Neural progenitor cell (in vitro differentiated cells): ENCODE measurements at regions not wholly inside any gene's neighbourhood (a gene's known extent, or its start where the extent isn't known, plus 50 kb on each side); places are given as distances from the start of the nearest gene placed in this dataset.

ENCODE experiments used
- DNase-seq: peaks from one replicate; pipeline ENCODE4 v3.0.0-alpha.2; 2016; ENCODE audit warnings: low spot score
- H2AFZ ChIP-seq: fragments of 200-600 bp; sonication (generic); replicated peaks from 2 replicates; pipeline ENCODE4 v1.6.1; 2016; ENCODE audit warnings: antibody characterized with exemption
- H3F3A ChIP-seq: fragments of 200-600 bp; sonication (generic); 2 replicates; pipeline ENCODE4 v1.6.1; 2016; ENCODE audit warnings: antibody characterized with exemption, low read depth
- H3K27ac ChIP-seq: fragments of 200-600 bp; sonication (generic); 2 replicates; pipeline ENCODE4 v1.5.1; 2016; ENCODE audit warnings: mild to moderate bottlenecking
- H3K27me3 ChIP-seq: fragments of 200-600 bp; sonication (generic); 2 replicates; pipeline ENCODE4 v1.6.1; 2016; ENCODE audit warnings: mild to moderate bottlenecking, moderate library complexity
- H3K36me3 ChIP-seq: fragments of 200-600 bp; sonication (generic); 2 replicates; pipeline ENCODE4 v1.5.1; 2016
- H3K4me1 ChIP-seq: fragments of 200-600 bp; sonication (generic); 2 replicates; pipeline ENCODE4 v1.6.1; 2016; ENCODE audit warnings: mixed run types
- H3K4me2 ChIP-seq: fragments of 200-600 bp; sonication (generic); 2 replicates; pipeline ENCODE4 v1.6.1; 2016
- H3K4me3 ChIP-seq: fragments of 200-600 bp; sonication (generic); 2 replicates; pipeline ENCODE4 v1.5.1; 2016
- H3K79me2 ChIP-seq: fragments of 200-600 bp; sonication (generic); 2 replicates; pipeline ENCODE4 v1.6.1; 2016; ENCODE audit warnings: low read depth
- H3K9ac ChIP-seq: fragments of 200-600 bp; sonication (generic); 2 replicates; pipeline ENCODE4 v1.6.1; 2016
- H3K9me3 ChIP-seq: fragments of 200-600 bp; sonication (generic); 2 replicates; pipeline ENCODE4 v1.5.1; 2016; ENCODE audit warnings: low read depth
- H4K20me1 ChIP-seq: fragments of 200-600 bp; sonication (generic); 2 replicates; pipeline ENCODE4 v1.6.1; 2016; ENCODE audit warnings: low read depth
- H3K27ac Mint-ChIP-seq: 3 replicates; pipeline ENCODE4 v1.8.0; 2021; ENCODE audit warnings: mixed read lengths
- H3K27me3 Mint-ChIP-seq: 2 replicates; pipeline ENCODE4 v1.8.0; 2022; ENCODE audit warnings: low read depth, mild to moderate bottlenecking, inconsistent platforms, moderate library complexity, mixed read lengths; ENCODE audit not compliant: insufficient read depth
- H3K36me3 Mint-ChIP-seq: 3 replicates; pipeline ENCODE4 v1.8.0; 2021; ENCODE audit warnings: mixed read lengths
- H3K4me1 Mint-ChIP-seq: 3 replicates; pipeline ENCODE4 v1.8.0; 2021; ENCODE audit warnings: mixed read lengths
- H3K4me3 Mint-ChIP-seq: 3 replicates; pipeline ENCODE4 v1.8.0; 2021; ENCODE audit warnings: mild to moderate bottlenecking, moderate library complexity, mixed read lengths
- H3K9me3 Mint-ChIP-seq: 3 replicates; pipeline ENCODE4 v1.8.0; 2020; ENCODE audit warnings: mixed read lengths
- CTCF ChIP-seq: fragments of 200-600 bp; sonication (generic); IDR thresholded peaks from 2 replicates; pipeline ENCODE4 v1.5.1; 2017; ENCODE audit warnings: antibody characterized with exemption, mild to moderate bottlenecking
- EZH2 ChIP-seq: fragments of 200-600 bp; sonication (generic); IDR thresholded peaks from 2 replicates; pipeline ENCODE4 v1.6.1; 2017; ENCODE audit warnings: antibody characterized with exemption, mild to moderate bottlenecking, moderate library complexity
- EZH2phosphoT487 ChIP-seq: fragments of 200-600 bp; sonication (generic); IDR thresholded peaks from 2 replicates; pipeline ENCODE4 v1.6.1; 2017; ENCODE audit warnings: antibody characterized with exemption

GRCh38 chr4:57658673-57659072 lies 548.5 kb upstream of the IGFBP7 start:
- Histone ChIP-seq H3F3A (no peaks in the 10 kb centered on the region), H4K20me1 (no peaks in the 10 kb centered on the region), H3K79me2 (no peaks in the 10 kb centered on the region), H3K4me2 (no peak overlapping the region), H3K27ac (no peak overlapping the region), H3K9me3 (no peaks in the 10 kb centered on the region), H3K36me3 (no peaks in the 10 kb centered on the region), H3K4me3 (no peak overlapping the region), H3K27me3 (no peaks in the 10 kb centered on the region), H3K9ac (no peak overlapping the region), H2AFZ (no peak overlapping the region), H3K4me1 (no peaks in the 10 kb centered on the region)
- no peak overlapping the region for H3K27ac Mint-ChIP-seq
- H3K4me3 Mint-ChIP-seq, result no peak overlapping the region
- H3K27me3 Mint-ChIP-seq, result no peaks in the 10 kb centered on the region
- H3K4me1 Mint-ChIP-seq, result no peaks in the 10 kb centered on the region
- H3K36me3 Mint-ChIP-seq, result no peaks in the 10 kb centered on the region
- no peaks in the 10 kb centered on the region for H3K9me3 Mint-ChIP-seq
- TF ChIP-seq CTCF, result no peak
- no peak for DNase-seq

DNA sequence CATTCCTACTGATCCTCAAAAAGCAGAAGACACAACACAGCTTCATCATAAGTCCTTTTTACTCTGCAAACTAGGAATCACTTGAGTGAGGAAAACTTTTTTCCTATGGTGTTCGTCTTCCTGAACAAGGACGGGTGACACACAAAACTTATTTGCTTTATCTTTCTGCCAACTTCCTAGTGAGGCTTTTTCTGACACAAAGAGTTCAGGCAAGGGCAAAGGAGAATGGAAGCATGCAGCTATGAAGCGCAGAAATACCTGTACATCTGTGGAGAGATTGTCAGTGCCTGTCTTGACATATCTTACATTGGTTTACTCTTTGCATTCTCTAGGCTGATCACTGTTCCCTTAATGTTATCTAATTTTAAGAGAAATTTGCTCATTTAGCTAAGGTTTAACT lies 548.0 kb upstream of the IGFBP7 start:
- no peaks in the 10 kb centered on the region for H3K4me1 Mint-ChIP-seq
- Histone ChIP-seq H3K4me3 (no peak overlapping the region), H3K79me2 (no peaks in the 10 kb centered on the region), H4K20me1 (no peaks in the 10 kb centered on the region), H3K4me1 (no peaks in the 10 kb centered on the region), H3K9me3 (no peaks in the 10 kb centered on the region), H2AFZ (no peak overlapping the region), H3K4me2 (no peak overlapping the region), H3K9ac (no peak overlapping the region), H3K27ac (no peak overlapping the region), H3K36me3 (no peaks in the 10 kb centered on the region), H3K27me3 (no peaks in the 10 kb centered on the region), H3F3A (no peaks in the 10 kb centered on the region)
- no peaks in the 10 kb centered on the region for H3K36me3 Mint-ChIP-seq
- H3K27ac Mint-ChIP-seq, result no peak overlapping the region
- H3K4me3 Mint-ChIP-seq, result no peak overlapping the region
- no peaks in the 10 kb centered on the region for H3K9me3 Mint-ChIP-seq
- TF ChIP-seq EZH2phosphoT487 (no peak), EZH2 (no peak), CTCF (no peak)
- no peaks in the 10 kb centered on the region for H3K27me3 Mint-ChIP-seq
- DNase-seq, result no peak

GRCh38 chr4:57655342-57655741 lies 545.2 kb upstream of the IGFBP7 start:
- Mint-ChIP-seq H3K36me3 (no peaks in the 10 kb centered on the region), H3K4me1 (peaks cover 4% of the 10 kb centered on the region), H3K4me3 (no peak overlapping the region), H3K27ac (no peak overlapping the region), H3K27me3 (no peaks in the 10 kb centered on the region), H3K9me3 (peaks cover 5% of the 10 kb centered on the region)
- Histone ChIP-seq H3K4me1 (peaks cover 10% of the 10 kb centered on the region), H2AFZ (no peak overlapping the region), H3K79me2 (no peaks in the 10 kb centered on the region), H3K27me3 (no peaks in the 10 kb centered on the region), H3K9ac (no peak overlapping the region), H3K36me3 (no peaks in the 10 kb centered on the region), H3K4me3 (no peak overlapping the region), H3K4me2 (no peak overlapping the region), H4K20me1 (no peaks in the 10 kb centered on the region), H3K27ac (no peak overlapping the region), H3K9me3 (no peaks in the 10 kb centered on the region), H3F3A (no peaks in the 10 kb centered on the region)
- DNase-seq, result no peak
- TF ChIP-seq CTCF (no peak), EZH2 (no peak), EZH2phosphoT487 (no peak)

DNA sequence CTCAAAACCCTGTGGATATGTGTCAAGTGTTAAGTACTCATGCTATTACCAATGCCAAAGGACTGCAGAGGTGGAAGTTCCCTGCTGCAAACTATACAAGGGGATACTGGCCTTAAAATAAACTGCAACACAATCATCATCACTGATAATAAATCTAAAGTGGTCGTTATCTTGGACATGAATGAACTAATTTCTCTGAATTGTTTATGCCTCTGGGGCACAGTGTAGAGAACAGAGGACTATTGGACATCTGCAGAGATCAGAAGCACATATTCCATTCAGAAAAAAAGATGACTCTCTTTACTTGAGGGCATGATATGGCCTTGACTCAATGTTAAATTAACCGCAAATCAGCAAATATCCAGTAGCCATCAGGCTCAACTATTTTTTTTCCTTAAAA lies 542.6 kb upstream of the IGFBP7 start:
- no peaks in the 10 kb centered on the region for H3K36me3 Mint-ChIP-seq

More for the DNA sequence above, 542.6 kb upstream of the IGFBP7 start:
- TF ChIP-seq CTCF, result no peak
- no peak for TF ChIP-seq EZH2phosphoT487
- no peak for TF ChIP-seq EZH2
- Histone ChIP-seq H2AFZ (no peak overlapping the region), H3F3A (no peaks in the 10 kb centered on the region), H3K79me2 (no peaks in the 10 kb centered on the region), H3K9ac (no peak overlapping the region), H3K4me2 (no peak overlapping the region), H3K27ac (no peak overlapping the region), H3K27me3 (no peaks in the 10 kb centered on the region), H3K36me3 (no peaks in the 10 kb centered on the region), H3K4me3 (no peak overlapping the region), H3K4me1 (peaks cover 10% of the 10 kb centered on the region), H4K20me1 (no peaks in the 10 kb centered on the region), H3K9me3 (no peaks in the 10 kb centered on the region)
- DNase-seq, result no peak
- Mint-ChIP-seq H3K4me3 (no peak overlapping the region), H3K27me3 (no peaks in the 10 kb centered on the region), H3K27ac (no peak overlapping the region), H3K4me1 (peaks cover 11% of the 10 kb centered on the region), H3K9me3 (peaks cover 5% of the 10 kb centered on the region)
